GM19468 (cell line): ENCODE measurements at regions not wholly inside any gene's neighbourhood (a gene's known extent, or its start where the extent isn't known, plus 50 kb on each side); places are given as distances from the start of the nearest gene placed in this dataset.
"Not testable (repeated sequence)": the region's sequence is repeated elsewhere in the genome, so short reads cannot be mapped to it uniquely, and the experiment has no call there.

Experiments
- ATAC-seq: cut with Tn5 transposase; IDR thresholded peaks from one replicate; pipeline ENCODE4 v1.9.1; 2021; ENCODE audit warnings: mild to moderate bottlenecking, moderate library complexity, moderate number of reproducible peaks; ENCODE audit not compliant: unreplicated experiment; ENCODE audit errors: extremely low read depth

GRCh38 chr20:26135325-26136110, 438.9 kb upstream of the ZNF337 start:
- no peak for ATAC-seq

GRCh38 chr20:26134606-26135005, 438.0 kb upstream of the ZNF337 start:
- ATAC-seq = no peak

GRCh38 chr20:26133794-26134193, 437.1 kb upstream of the ZNF337 start:
- not testable (repeated sequence) for ATAC-seq

GRCh38 chr20:26120920-26121319, 424.3 kb upstream of the ZNF337 start:
- ATAC-seq = not testable (repeated sequence)

GRCh38 chr20:26094498-26094897, 397.8 kb upstream of the ZNF337 start:
- ATAC-seq = not testable (repeated sequence)

GRCh38 chr20:26091921-26092320, 395.3 kb upstream of the ZNF337 start:
- ATAC-seq = not testable (repeated sequence)

- not testable (repeated sequence) for ATAC-seq
These were observed 389.5 kb upstream of the ZNF337 start for GRCh38 chr20:26086195-26086594.

GRCh38 chr20:26073972-26074371, 377.3 kb upstream of the ZNF337 start:
- ATAC-seq = not testable (repeated sequence)

GRCh38 chr20:26059324-26059723, 362.7 kb upstream of the ZNF337 start:
- not testable (repeated sequence) for ATAC-seq

- ATAC-seq = not testable (repeated sequence)
These were observed 361.8 kb upstream of the ZNF337 start for GRCh38 chr20:26058446-26058845.

- ATAC-seq = not testable (repeated sequence)
These were observed 360.6 kb upstream of the ZNF337 start for GRCh38 chr20:26057135-26057752.

- not testable (repeated sequence) for ATAC-seq
These were observed 329.1 kb upstream of the ZNF337 start for GRCh38 chr20:26025792-26026191.

- ATAC-seq = not testable (repeated sequence)
These were observed 314.3 kb upstream of the ZNF337 start for GRCh38 chr20:26010942-26011276.

GRCh38 chr20:26010224-26010941, 313.7 kb upstream of the ZNF337 start:
- not testable (repeated sequence) for ATAC-seq

GRCh38 chr20:26009402-26010223, 313.0 kb upstream of the ZNF337 start:
- ATAC-seq = not testable (repeated sequence)

- ATAC-seq = not testable (repeated sequence)
These were observed 311.4 kb upstream of the ZNF337 start for GRCh38 chr20:26008026-26008425.

- ATAC-seq = not testable (repeated sequence)
These were observed 309.5 kb upstream of the ZNF337 start for GRCh38 chr20:26006164-26006563.

GRCh38 chr20:26003959-26004358, 307.3 kb upstream of the ZNF337 start:
- ATAC-seq = not testable (repeated sequence)

- ATAC-seq = not testable (repeated sequence)
These were observed 300.9 kb upstream of the ZNF337 start for GRCh38 chr20:25997367-25998038.

- no peak for ATAC-seq
These were observed 295.5 kb upstream of the ZNF337 start for GRCh38 chr20:25992146-25992545.
